ENCODE measurements at regions not wholly inside any gene's neighbourhood (a gene's known extent, or its start where the extent isn't known, plus 50 kb on each side); places are given as distances from the start of the nearest gene placed in this dataset.

DNA sequence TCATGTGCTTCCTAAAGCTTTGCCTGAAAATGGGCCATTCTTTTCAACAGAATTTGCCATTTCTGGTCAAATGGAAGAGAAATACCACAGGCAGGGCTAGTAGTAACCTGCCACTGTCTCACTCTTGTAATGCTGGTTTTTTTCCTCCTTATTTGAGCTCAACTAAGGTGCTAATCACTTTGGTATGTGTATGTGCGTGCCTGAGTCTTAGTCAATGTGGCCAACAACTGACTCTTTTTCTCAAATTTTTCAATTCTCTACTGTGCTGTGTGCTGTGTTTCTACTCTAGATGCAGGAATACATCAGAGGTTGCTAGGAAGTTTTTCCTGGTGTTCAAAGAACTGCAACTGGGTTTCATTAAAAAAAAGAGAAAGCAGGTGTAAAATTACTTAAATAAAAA is 870.2 kb downstream of the EFNB2 start:
- TF ChIP-seq POLR2A (IDR thresholded peaks at IDR 0.05; ENCODE audit: low read depth, low read length): no peak
- no peak for TF ChIP-seq TAF1 (IDR thresholded peaks at IDR 0.05; ENCODE audit: low read depth, low read length)
- TF ChIP-seq POLR2AphosphoS5 (IDR thresholded peaks at IDR 0.05; ENCODE audit: low read depth, low read length): no peak
- no peak for TF ChIP-seq SPI1 (IDR thresholded peaks at IDR 0.05; ENCODE audit: low read depth, low read length)

All from GM12891 (cell line).